T-helper 2 cell treated with Interferon-gamma antibody and Interleukin-4, amounts not matched to agents 100 ng/mL and 5 ng/mL, for 36 hours (primary cell): ENCODE measurements at regions not wholly inside any gene's neighbourhood (a gene's known extent, or its start where the extent isn't known, plus 50 kb on each side); places are given as distances from the start of the nearest gene placed in this dataset.

Experiments used
- intact Hi-C: fragments of 100-400 bp; cut with micrococcal nuclease; formaldehyde crosslinking; loops from one replicate; pipeline ENCODE4 v1.15.1; 2023

DNA sequence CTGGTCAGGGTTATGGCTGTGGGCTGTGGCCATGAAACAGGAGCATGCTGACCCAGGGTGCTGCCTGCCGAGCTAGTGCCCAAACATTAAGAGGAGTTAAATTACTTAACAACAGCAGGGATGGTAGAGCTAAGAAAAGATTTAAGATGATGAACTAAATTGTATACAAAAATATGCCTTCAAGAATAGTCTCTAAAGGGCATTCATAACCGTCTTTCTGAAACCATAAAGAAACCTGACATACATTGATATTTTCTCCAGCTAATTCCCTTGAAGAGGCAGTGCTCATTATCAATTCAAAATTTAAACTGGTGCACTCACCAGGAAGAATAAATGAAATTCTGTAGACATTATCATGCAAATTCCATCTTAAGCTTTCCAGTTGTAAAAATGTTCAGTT is 265.8 kb upstream of the TAC1 start:
- intact Hi-C loops, result no loop called here

DNA sequence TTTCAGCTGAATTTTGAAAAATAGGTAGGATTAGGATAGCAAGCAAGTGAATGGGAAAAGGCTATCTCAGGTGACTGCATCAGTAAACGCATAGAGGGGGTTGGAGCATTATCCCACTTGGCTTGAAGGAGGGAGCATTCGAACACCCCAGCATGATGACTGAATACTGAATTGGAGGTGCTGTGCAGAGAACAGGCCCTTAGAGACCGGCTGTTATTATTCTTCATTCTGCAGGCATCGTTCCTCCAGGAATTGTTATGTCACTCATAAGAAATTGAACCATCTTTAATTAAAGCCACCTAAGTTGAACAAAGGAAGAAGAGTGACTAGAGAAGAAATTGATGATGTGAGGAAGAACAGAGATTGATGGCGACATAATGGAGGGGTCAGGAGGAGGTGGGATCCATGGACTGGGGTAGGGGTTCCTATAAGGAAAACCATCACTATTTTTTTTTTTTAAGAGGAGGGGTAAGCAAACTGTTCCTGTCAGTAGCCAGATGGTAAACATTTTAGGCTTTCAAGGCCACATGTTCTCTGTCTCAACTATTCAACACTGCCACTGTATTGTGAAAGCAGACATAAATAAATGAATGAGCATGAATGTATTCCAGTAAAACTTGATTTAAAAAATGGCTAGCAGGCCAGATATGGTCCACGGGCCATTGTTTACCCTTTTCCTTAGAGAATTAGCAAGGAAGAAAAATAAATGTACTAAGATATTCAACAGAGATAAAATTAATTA is 264.7 kb upstream of the TAC1 start:
- intact Hi-C loops, result no loop called here

DNA sequence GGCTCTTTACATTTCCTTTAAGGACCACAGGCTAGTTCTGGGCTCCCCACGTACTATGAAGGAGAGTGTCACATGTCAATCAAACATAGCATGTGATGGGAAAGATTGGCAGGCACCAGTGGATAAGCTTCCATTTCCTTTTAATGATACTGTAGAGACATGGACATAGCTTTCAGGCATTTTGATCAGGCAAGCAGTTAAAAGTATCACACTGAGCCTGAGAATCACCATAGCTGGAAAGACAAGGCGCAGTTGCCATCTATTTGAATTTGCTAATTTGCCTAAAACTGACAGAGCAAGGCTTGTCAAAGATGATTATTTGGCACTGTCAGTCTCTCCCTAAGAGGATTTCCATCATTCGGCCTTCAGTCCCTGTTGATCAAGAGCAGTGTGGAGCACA is 263.4 kb upstream of the TAC1 start:
- intact Hi-C loops, result no loop called here

DNA sequence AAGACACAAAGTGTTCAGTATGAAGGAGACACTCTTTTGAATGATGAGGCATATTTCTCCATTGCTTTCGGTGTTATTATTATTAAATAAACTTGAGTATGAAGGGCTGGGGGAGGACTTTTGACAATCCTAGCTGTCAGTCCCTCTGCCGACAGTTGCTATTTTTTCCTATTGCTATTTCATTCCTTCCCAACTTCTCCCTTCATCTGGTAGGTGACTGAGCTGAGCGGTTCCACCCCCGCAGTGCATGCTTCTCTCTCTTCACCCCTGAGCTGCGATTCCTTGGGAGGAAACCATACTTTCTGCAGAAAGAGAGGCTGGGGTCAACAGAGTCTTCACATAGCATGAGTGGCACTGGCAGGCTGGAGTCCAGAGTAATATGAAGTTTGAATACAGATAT is 261.2 kb upstream of the TAC1 start:
- intact Hi-C loops, result no loop called here

DNA sequence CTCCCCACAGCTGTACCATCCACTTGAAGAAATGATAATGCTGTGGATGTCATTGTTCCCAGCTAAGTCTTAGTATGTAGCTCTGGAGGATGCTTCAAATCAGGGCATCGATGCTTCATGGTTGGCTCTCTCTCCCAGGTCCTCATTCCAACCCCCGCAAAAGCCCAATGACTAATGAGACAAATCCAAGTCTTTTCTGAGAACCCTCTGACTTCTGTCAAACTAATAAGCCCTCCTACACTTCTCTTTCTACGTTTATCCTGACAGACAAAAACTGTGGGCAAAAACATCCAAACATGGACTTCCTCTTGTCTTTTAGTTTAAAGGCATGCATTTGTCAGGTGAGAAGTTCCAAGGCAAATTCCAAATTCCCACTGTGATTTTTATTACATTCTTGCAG is 260.4 kb upstream of the TAC1 start:
- intact Hi-C loops, result no loop called here

DNA sequence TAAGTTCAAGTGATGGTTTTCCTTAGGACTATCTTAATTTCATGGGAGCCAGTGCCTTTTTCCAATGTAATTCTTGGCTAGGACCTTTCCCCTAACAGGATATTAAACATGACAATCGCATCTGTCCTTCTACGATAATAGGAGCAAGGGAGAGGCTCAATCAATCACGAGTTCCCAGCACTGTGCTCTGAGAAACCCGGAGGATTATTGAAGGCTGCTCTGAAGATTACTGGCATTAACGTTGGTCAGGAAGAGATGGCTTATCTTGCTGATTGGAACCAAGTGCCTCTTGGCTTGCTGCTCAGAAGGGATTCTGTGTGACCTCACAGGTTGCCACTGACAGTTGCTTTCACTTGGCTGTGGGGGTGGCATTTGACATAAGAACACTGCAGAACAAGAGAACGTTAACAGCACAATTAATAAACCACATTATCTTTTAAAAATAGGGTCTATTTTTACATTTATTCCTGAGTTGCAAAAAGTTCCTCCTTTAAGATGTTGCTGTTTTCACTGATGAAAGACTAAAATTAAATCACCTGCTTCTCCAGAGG is 252.1 kb upstream of the TAC1 start:
- intact Hi-C loops, result no loop called here

DNA sequence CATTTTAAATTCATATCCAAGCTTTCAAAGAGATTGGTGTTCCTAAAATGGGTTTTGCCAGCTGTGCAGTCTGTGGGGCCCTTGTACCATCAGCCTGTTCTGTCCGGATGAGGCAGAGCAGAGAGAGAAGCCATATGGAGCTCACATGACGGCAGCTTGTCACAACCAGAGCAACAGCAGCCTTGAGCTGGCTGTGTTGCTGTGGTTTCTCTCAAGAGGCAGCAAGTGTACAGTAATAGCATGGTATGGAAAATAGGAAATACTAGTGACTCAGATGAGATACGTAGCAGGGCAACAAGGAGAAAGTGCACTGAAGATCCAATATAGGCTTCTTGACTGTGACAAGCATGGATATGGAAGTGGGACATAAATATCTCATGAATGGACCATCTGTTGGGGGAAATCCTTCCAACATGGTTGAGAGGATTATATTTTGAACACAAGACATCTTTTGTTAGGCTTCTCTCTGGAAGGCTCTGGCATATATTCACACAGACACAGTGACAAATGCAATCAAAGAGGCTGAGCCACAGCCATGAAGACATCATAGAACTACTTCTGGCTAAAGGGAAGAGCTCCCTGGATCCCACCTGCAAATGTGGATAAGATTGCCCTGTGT is 251.0 kb upstream of the TAC1 start:
- intact Hi-C loops, result no loop called here

DNA sequence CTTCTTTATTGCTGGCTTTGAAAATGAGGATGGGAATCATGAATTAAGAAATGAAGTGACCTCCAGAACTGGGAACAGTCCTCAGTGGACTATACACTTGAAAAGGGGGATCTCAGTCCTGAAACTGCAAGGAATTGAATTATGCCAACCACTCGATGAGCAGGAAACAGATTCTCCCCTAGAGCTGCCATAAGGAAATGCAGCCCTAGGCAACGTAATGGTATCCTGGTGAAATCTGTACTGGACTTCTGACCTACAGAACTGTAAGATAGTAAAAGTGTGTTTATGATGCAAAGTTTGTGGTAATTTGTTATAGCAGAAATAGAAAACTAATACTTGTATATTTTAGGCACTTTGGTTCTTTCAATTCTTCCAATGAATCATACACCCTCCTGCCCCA is 236.4 kb upstream of the TAC1 start:
- intact Hi-C loops, result loop anchor here (10.0 kb wide), 1 partner anchor 339 kb away; no protein-coding TSS in a partner anchor

DNA sequence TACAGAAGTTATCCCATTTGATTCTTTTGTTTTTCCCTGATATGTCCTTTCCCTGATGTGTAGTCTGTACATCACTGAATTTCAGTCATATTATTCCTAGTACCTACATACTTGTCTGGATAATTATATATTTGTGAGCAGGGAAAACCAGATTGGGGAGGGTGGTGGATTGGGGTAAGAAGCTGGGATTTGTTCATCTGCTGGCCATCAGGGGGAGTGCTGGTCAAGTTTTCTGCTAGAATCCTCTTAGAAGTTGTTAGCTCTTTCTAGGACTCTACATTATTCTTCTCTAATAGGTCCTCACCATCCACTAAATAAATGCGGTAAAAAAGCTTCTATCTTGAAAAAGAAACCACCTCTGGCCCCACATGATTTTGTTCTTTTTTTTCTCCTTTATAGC is 232.7 kb upstream of the TAC1 start:
- intact Hi-C loops, result loop anchor here (10.0 kb wide), 1 partner anchor 336 kb away; no protein-coding TSS in a partner anchor

DNA sequence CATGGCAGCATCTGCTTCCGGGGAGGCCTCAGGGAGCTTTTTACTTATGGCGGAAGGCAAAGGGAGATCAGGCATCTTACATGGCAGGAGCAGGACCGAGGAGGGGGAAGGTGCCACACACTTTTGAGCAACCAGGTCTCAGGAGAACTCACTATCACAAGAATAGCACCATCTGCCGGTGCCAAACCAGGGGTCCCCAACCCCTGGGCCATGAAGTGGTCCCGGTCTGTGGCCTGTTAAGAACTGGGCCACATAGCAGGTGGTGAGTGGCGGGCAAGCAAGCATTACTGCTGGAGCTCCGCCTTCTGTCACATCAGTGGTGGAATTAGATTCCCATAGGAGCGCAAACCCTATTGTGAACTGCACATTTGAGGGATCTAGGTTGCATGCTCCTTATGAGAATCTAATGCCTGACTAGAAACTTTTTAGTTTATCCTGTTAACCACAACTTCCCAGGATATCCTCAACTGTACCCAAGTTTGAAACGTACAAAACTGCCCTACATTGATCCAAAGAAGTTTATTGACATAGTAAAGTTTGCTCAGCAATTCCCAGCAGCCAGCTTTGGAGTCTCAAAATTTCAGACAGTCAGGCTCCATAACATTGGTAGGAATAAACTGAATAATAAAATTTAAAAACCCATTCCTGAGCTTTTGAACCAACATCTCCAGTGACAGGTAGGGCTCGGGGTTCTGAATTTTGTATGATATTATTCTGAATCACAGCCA is 228.4 kb upstream of the TAC1 start:
- intact Hi-C loops, result no loop called here

DNA sequence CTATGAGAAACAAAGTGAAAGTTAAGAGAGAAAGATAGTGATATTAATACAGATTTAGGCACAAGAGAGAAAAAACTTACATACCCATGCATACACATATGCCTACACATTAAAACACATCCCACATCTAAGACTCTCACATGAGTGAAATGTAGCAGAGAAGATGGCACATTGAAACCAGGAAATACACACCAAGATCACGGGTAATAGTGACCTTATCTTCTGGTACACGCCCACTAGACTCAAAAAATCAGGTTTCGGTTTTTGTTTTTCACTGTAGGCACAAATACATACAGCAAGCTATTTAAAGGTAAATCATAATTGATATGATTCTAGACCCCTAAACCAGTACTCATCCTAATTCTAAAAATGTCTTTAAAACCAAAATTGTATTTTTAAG is 225.2 kb upstream of the TAC1 start:
- intact Hi-C loops, result no loop called here

DNA sequence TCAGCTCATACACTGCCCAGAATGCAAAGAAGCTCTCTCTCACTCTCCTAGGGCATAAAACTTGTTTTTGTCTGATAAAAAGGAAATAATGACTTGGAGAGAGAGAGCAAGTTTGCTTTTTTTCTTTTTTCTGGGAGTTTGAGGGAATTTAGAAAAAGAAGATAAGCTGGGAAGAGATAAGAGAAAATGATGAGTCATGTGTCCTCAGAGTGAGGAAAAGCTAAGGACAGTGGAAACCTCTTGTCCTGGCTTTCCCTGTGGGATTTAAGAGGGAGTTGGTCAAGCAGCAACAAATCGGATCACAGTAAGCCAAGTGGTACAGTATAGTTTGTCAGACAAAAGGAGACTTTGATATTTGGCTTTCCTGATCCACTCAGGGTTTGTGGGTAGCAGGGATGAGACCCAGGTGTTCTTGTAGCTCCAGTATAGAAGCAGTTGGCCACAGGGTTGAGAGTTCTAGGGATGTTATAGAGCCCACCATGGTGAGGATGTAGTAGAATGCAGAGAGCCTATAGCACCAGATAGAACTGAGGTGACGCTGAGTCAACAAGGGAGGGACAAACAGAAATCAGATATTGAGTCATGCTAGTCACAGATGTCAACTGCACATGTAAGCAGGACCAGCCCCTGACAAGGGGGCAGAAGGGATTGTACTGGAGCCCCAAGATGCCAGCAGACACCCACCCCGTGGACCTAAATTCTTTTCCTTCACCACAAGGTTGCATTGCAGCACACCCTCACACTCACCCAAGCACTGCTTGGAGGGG is 219.3 kb upstream of the TAC1 start:
- intact Hi-C loops, result no loop called here

DNA sequence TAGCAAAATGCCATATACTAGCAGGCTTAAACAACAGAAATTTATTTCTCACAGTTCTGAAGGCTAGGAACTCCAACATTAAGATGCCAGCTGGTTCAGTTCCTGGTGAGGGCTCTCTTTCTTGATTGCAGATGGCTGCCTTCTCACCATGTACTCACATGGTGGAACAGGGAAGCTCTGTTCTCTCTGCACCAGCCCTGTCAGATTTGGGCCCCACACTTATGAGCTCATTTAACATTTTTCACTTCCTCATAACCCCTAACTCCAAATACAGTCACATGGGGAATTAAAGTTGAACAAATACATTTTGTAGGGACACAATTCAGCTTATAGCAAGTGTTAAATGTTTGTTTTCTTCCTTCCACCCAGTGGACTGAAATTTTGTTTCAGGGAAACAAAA is 218.6 kb upstream of the TAC1 start:
- intact Hi-C loops, result no loop called here

DNA sequence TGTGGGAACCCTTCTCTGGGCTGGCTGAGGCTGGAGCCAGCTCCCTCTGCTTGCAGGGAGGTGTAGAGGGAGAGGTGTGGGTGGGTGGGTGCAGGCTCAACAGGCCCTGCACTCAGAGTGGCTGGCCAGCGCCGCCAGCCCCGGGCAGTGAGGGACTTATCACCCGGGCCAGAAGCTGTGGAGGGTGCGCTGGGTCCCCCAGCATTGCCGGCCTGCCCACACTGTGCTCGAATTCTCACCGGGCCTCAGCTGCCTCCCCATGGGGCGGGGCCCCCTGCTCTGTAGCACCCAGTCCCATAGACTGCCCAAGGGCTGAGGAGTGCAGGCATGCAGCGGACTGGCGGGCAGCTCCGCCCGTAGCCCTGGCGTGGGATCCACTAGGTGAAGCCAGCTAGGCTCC is 190.7 kb upstream of the TAC1 start:
- intact Hi-C loops, result no loop called here

DNA sequence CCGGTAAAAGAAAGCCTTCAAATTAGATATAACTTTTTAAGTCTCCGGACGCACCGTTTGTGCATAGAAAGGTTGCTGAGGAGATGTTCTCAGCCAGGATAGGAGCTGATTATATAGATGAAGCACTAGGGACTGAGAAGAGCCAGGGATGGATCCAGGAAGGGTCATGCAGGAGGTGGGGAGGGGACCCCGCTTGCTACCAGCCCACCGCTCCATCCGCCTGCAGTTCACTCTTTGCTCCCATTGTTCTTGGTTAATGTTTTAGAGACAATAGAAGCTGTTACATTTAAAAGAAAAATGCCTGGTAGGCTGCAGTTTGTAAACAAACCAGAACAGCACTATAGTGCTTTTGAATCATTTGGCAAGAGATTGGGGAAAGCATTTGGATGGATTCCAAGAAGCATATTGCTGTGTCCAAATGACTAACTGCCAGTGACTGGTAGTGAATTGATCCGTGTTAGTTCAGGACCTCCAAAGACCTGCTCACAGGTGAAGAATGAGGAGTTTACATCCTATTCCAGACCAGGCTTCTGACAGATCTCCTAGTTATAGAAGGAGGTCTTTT is 175.9 kb upstream of the TAC1 start:
- intact Hi-C loops, result no loop called here

DNA sequence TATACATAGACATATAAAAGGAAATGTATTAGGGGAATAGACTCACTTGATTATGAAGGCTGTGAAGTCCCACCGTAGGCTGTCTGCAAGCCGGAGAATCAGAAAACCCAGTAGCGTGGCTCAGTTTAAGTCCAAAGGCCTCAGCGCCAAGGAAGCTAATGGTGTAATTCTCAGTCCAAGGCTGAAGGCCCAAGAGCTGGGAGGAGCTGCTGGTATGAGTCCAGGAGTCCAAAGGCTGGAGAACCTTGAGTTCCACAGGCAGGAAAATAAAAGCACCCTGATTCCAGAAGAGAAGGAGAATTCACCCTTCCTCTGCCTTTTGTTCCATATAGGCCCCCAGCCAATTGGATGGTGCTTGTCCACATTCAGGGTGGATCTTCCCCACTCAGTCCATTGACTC is 166.2 kb upstream of the TAC1 start:
- intact Hi-C loops, result no loop called here

DNA sequence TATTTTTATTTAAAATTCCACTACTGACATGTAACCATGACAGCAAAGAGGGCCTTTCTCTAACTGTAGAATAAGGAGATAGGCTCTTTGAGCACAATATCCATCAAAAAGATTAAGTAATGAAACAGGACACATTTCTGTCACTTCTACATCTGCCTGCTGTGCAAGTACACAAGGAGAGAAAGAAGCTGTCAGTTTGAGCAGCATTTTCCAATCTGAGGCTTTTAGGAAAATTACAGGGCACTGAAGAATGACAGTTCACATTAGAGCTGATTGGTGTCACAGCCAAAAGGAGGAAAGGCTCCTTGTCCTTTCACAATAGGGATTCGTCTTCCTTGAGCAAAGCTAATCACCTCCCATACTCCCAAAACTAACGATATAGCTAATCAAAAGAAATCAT is 158.8 kb upstream of the TAC1 start:
- intact Hi-C loops, result no loop called here

DNA sequence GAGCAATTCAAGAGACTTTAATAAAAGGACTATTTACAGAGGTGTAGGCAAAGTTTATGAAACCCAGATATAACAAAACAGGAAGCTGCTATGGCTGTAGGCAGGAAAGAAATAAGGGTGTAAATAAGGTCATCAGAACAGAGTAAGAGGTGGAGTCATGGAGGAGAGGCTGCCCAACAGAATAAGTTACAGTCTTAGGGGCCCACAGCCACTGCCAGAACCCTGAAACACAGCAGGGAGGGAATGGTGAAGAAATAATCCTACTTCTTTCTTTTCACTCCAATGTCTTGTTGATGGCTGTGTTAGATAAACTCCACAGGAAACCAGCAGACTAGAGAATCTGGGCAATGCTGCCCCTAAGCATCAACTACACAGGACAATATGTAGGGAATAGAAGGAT is 155.8 kb upstream of the TAC1 start:
- intact Hi-C loops, result no loop called here

DNA sequence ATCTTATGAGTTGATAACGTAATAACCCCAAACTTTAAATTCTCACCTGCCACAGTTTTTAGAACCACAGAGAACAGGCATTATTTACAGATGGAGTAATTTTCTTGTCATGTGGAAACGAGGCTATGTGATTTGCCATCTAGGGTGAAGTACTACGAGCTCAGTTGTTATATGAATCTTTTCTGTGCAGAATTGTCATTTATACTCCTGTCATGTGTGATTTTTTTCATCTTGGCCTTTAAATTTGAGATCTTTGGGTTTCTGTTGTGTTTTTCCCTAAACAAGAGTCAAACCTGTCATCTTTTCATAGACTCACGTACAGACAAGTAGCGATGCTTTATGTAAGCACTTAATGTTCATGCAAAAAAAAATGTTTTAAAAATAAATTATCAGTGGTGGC is 153.7 kb upstream of the TAC1 start:
- intact Hi-C loops, result no loop called here

DNA sequence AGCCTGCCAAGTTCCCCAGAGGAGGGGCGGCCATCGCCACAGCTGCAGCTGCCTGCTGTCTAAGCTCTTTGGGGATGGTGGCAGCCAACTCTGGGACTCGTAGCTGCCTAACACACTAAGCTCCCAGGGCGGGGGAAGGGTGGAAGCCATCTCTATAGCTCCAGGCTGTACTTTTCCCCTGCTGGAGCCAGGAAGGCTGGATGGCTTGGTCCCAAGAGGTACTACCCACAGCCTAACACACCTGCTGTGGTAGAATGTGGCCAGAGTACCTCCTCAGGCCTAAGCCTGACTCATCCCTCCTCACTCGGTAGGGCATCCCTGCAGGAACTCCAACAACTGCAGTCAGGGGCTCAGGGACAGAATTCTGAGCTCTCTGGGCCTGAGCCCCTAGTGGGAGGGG is 151.7 kb upstream of the TAC1 start:
- intact Hi-C loops, result no loop called here

DNA sequence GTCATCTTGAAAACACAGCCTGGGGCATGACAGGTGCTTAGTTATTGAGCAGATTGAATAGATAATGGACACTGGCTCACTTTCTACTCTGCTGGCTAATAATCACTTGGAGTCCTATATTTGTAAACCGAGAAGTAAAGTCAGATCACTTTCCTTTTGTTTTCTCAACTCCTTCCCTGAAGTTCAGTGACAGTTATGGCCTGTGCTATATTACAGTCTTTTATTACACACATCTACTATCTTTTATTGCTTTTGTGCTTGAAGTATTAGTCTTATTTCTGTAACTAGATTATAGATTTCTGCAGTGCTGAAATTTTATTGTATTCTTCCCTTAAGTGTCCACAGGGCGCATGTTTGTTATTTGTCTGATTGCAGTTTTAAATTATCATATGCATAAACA is 136.4 kb upstream of the TAC1 start:
- intact Hi-C loops, result no loop called here
